H1 (cell line): ENCODE measurements at regions not wholly inside any gene's neighbourhood (a gene's known extent, or its start where the extent isn't known, plus 50 kb on each side); places are given as distances from the start of the nearest gene placed in this dataset.

Source experiments
- CTCF ChIA-PET: fragments of 300-600 bp; sonication (Branson Sonifier 250); formaldehyde crosslinking; loops from one replicate; lab custom pipeline; 2021; ENCODE audit not compliant: partially characterized antibody; lab: Charles Lee
- POLR2A ChIA-PET: fragments of 300-600 bp; sonication (Branson Sonifier 250); formaldehyde crosslinking; loops from one replicate; lab custom pipeline; 2021; ENCODE audit warnings: inconsistent platforms; ENCODE audit not compliant: partially characterized antibody; lab: Charles Lee
- DNase-seq, 2 experiments: peaks; one replicate each; pipeline versions ENCODE4 v3.0.0 to v3.0.0-alpha.2; 2010 to 2022; ENCODE audit warnings: low spot score in 2 of 2, low read depth in 1 of 2, mixed read lengths in 1 of 2
- FAIRE-seq: peaks from 2 replicates; lab custom pipeline; 2011; peaks lifted over from hg19 to GRCh38; lab: Jason Lieb, UNC
- H2AFZ ChIP-seq: 2 replicates; pipeline ENCODE4 v1.8.1; 2012; ENCODE audit warnings: low read length, inconsistent platforms
- H2AK5ac ChIP-seq: 2 replicates; pipeline ENCODE4 v1.6.1; 2013; ENCODE audit warnings: low read depth, low read length
- H2BK120ac ChIP-seq: replicated peaks from 2 replicates; pipeline ENCODE3; 2013; ENCODE audit warnings: low read depth, low read length, inconsistent platforms
- H2BK12ac ChIP-seq: 2 replicates; pipeline ENCODE4 v1.6.1; 2013; ENCODE audit warnings: low read depth, low read length
- H2BK15ac ChIP-seq: 2 replicates; pipeline ENCODE4 v1.6.1; 2013; ENCODE audit warnings: low read length
- H2BK20ac ChIP-seq: 2 replicates; pipeline ENCODE4 v1.6.1; 2013; ENCODE audit warnings: low read length
- H2BK5ac ChIP-seq: 2 replicates; pipeline ENCODE4 v1.6.1; 2013; ENCODE audit warnings: low read depth, low read length
- H3K14ac ChIP-seq: 2 replicates; pipeline ENCODE4 v1.6.1; 2013; ENCODE audit warnings: inconsistent platforms; ENCODE audit not compliant: insufficient read length
- H3K18ac ChIP-seq: 2 replicates; pipeline ENCODE4 v1.6.1; 2013; ENCODE audit warnings: low read length; ENCODE audit errors: extremely low read depth
- H3K23ac ChIP-seq: 2 replicates; pipeline ENCODE4 v1.6.1; 2013; ENCODE audit warnings: inconsistent platforms; ENCODE audit not compliant: insufficient read length
- H3K23me2 ChIP-seq: 2 replicates; pipeline ENCODE4 v1.6.1; 2013; ENCODE audit warnings: low read depth, low read length
- H3K27ac ChIP-seq: 2 replicates; pipeline ENCODE4 v1.6.1; 2011; ENCODE audit warnings: low read depth, low read length, inconsistent platforms
- H3K27me3 ChIP-seq, 4 experiments: replicated peaks in 1 of 4; 1 replicate in 1 of 4; 2 replicates in 3 of 4; pipeline versions ENCODE4 v1.6.1 to v1.8.1; 2011 to 2013; ENCODE audit warnings: low read length in 3 of 4, mild to moderate bottlenecking in 3 of 4, inconsistent platforms in 2 of 4, mixed read lengths in 2 of 4, moderate library complexity in 1 of 4; ENCODE audit not compliant: control insufficient read depth in 3 of 4, insufficient read depth in 3 of 4; ENCODE audit errors: extremely low read depth in 1 of 4
- H3K36me3 ChIP-seq, 4 experiments: 2 replicates each; pipeline versions ENCODE4 v1.6.1 to v1.8.1; 2011 to 2013; ENCODE audit warnings: mild to moderate bottlenecking in 4 of 4, low read length in 3 of 4, moderate library complexity in 2 of 4, control low read depth in 1 of 4, inconsistent platforms in 1 of 4; ENCODE audit not compliant: insufficient read depth in 4 of 4, control insufficient read depth in 2 of 4
- H3K4ac ChIP-seq: replicated peaks from 2 replicates; pipeline ENCODE3; 2013; ENCODE audit warnings: low read length, low read depth, mixed read lengths, inconsistent platforms; ENCODE audit not compliant: insufficient read length
- H3K4me1 ChIP-seq, 4 experiments: replicated peaks in 1 of 4; 1 replicate in 1 of 4; 2 replicates in 3 of 4; pipeline versions ENCODE4 v1.6.1 to v1.8.1; 2011 to 2013; ENCODE audit warnings: low read length in 3 of 4, inconsistent platforms in 2 of 4, mixed read lengths in 1 of 4; ENCODE audit not compliant: insufficient read depth in 4 of 4, control insufficient read depth in 3 of 4
- H3K4me2 ChIP-seq, 2 experiments: 2 replicates each; pipeline versions ENCODE4 v1.6.1 to v1.8.1; 2011 to 2013; ENCODE audit warnings: low read depth in 2 of 2, low read length in 2 of 2, control low read depth in 1 of 2, inconsistent platforms in 1 of 2, mild to moderate bottlenecking in 1 of 2; ENCODE audit not compliant: insufficient read depth in 1 of 2
- H3K4me3 ChIP-seq, 4 experiments: fragments of 200-600, 300-600 bp in 1 of 4; sonication (generic), shearing (Covaris generic), sonication (Bioruptor Twin) in 1 of 4; 2 replicates each; pipeline versions ENCODE4 v1.5.1 to v1.8.1; 2011 to 2016; ENCODE audit warnings: low read length in 4 of 4, low read depth in 3 of 4, control low read depth in 2 of 4, inconsistent platforms in 2 of 4, mild to moderate bottlenecking in 2 of 4, mixed read lengths in 1 of 4, moderate library complexity in 1 of 4; ENCODE audit not compliant: insufficient read depth in 2 of 4; ENCODE audit errors: extremely low read depth in 1 of 4
- H3K56ac ChIP-seq: replicated peaks from 2 replicates; pipeline ENCODE3; 2013; ENCODE audit warnings: low read depth, mild to moderate bottlenecking, mixed read lengths, low read length, inconsistent platforms; ENCODE audit not compliant: insufficient read length
- H3K79me1 ChIP-seq: 2 replicates; pipeline ENCODE4 v1.6.1; 2013; ENCODE audit warnings: low read depth, low read length, control low read depth
- H3K79me2 ChIP-seq, 2 experiments: 2 replicates each; pipeline versions ENCODE4 v1.6.1 to v1.8.1; 2012 to 2013; ENCODE audit warnings: low read length in 2 of 2, mild to moderate bottlenecking in 2 of 2, inconsistent platforms in 1 of 2; ENCODE audit not compliant: insufficient read depth in 2 of 2, control insufficient read depth in 1 of 2
- H3K9ac ChIP-seq, 4 experiments: replicated peaks in 1 of 4; 1 replicate in 1 of 4; 2 replicates in 3 of 4; pipeline versions ENCODE4 v1.6.1 to v1.8.1; 2011 to 2013; ENCODE audit warnings: low read depth in 3 of 4, low read length in 3 of 4, control low read depth in 2 of 4, mild to moderate bottlenecking in 2 of 4, moderate library complexity in 2 of 4, inconsistent platforms in 1 of 4; ENCODE audit errors: extremely low read depth in 1 of 4
- H3K9me3 ChIP-seq, 2 experiments: 2 replicates each; pipeline versions ENCODE4 v1.6.1 to v1.8.1; 2012 to 2013; ENCODE audit warnings: mild to moderate bottlenecking in 2 of 2, moderate library complexity in 2 of 2, control low read depth in 1 of 2, inconsistent platforms in 1 of 2, low read depth in 1 of 2, low read length in 1 of 2, mixed read lengths in 1 of 2; ENCODE audit not compliant: insufficient read depth in 2 of 2
- H4K20me1 ChIP-seq, 2 experiments: replicated peaks in 1 of 2; 2 replicates each; pipeline versions ENCODE3 to v1.8.1; 2011 to 2013; ENCODE audit warnings: inconsistent platforms in 2 of 2, low read length in 2 of 2, mild to moderate bottlenecking in 1 of 2; ENCODE audit not compliant: insufficient read depth in 2 of 2, control insufficient read depth in 1 of 2
- H4K5ac ChIP-seq: 2 replicates; pipeline ENCODE4 v1.6.1; 2013; ENCODE audit warnings: low read length, low read depth, mixed read lengths, inconsistent platforms; ENCODE audit not compliant: insufficient read length
- H4K8ac ChIP-seq: 2 replicates; pipeline ENCODE4 v1.8.0; 2013; ENCODE audit warnings: mild to moderate bottlenecking, moderate library complexity, low read length, inconsistent platforms; ENCODE audit not compliant: insufficient read depth; ENCODE audit errors: extremely low read depth
- H4K91ac ChIP-seq: replicated peaks from 2 replicates; pipeline ENCODE3; 2013; ENCODE audit warnings: low read length, mixed read lengths, inconsistent platforms; ENCODE audit not compliant: insufficient read length
- BCL11A ChIP-seq, 2 experiments: IDR thresholded peaks; one replicate each; pipeline ENCODE4 v1.6.1; 2011; ENCODE audit warnings: low read depth in 2 of 2, low read length in 2 of 2, mild to moderate bottlenecking in 2 of 2
- BRCA1 ChIP-seq: IDR thresholded peaks from 2 replicates; pipeline ENCODE4 v1.6.1; 2012; ENCODE audit warnings: low read depth, low read length, improper control_type of control experiment
- HDAC6 ChIP-seq: IDR thresholded peaks from one replicate; pipeline ENCODE4 v1.7.1; 2012; ENCODE audit warnings: low read depth, mild to moderate bottlenecking, inconsistent platforms, low read length, moderate library complexity
- KDM4A ChIP-seq: IDR thresholded peaks from one replicate; pipeline ENCODE4 v1.7.1; 2012; ENCODE audit warnings: low read depth, mild to moderate bottlenecking, moderate library complexity, low read length, inconsistent platforms; ENCODE audit not compliant: severe bottlenecking
- KDM5A ChIP-seq: fragments of 200-600 bp; IDR thresholded peaks from 2 replicates; pipeline ENCODE4 v1.7.1; 2012; ENCODE audit warnings: mild to moderate bottlenecking, low read length, inconsistent platforms, mixed read lengths
- NANOG ChIP-seq: IDR thresholded peaks from 2 replicates; pipeline ENCODE4 v1.6.1; 2011; ENCODE audit warnings: low read length, low read depth, mild to moderate bottlenecking, inconsistent platforms; ENCODE audit not compliant: insufficient read depth, poor library complexity, severe bottlenecking
- RAD21 ChIP-seq, 2 experiments: IDR thresholded peaks in 1 of 2; conservative IDR thresholded peaks in 1 of 2; 2 replicates each; pipeline ENCODE4 v1.6.1; 2011; ENCODE audit warnings: low read depth in 2 of 2, low read length in 2 of 2, improper control_type of control experiment in 1 of 2, inconsistent platforms in 1 of 2, mild to moderate bottlenecking in 1 of 2, moderate library complexity in 1 of 2
- SIX5 ChIP-seq: IDR thresholded peaks from 2 replicates; pipeline ENCODE4 v1.6.1; 2011; ENCODE audit warnings: mild to moderate bottlenecking, low read depth, low read length
- TAF1 ChIP-seq: IDR thresholded peaks from 2 replicates; pipeline ENCODE4 v1.6.1; 2011; ENCODE audit warnings: mild to moderate bottlenecking, low read depth, low read length
- TAF7 ChIP-seq: optimal IDR thresholded peaks from 2 replicates; pipeline ENCODE3; 2011; ENCODE audit warnings: low read depth, mild to moderate bottlenecking, inconsistent platforms, low read length, moderate library complexity, borderline replicate concordance
- TCF12 ChIP-seq: IDR thresholded peaks from 2 replicates; pipeline ENCODE4 v1.6.1; 2011; ENCODE audit warnings: low read depth, mild to moderate bottlenecking, low read length
- TEAD4 ChIP-seq: IDR thresholded peaks from 2 replicates; pipeline ENCODE4 v1.6.1; 2012; ENCODE audit warnings: low read depth, low read length, inconsistent platforms, mixed read lengths
- ZNF274 ChIP-seq: IDR thresholded peaks from 2 replicates; pipeline ENCODE4 v1.7.0; 2012; ENCODE audit warnings: low read length, borderline replicate concordance; ENCODE audit errors: extremely low read depth
- WGBS, 2 experiments: shearing (Covaris generic) in 1 of 2; methylation state at CpG; one replicate each; pipeline versions ENCODE4 v1.1.6 to v1.1.7; 2013 to 2015; ENCODE audit warnings: low lambda C conversion rate in 2 of 2, mixed read lengths in 2 of 2, inconsistent platforms in 1 of 2, low coverage in 1 of 2, missing lambda C conversion rate in 1 of 2; ENCODE audit not compliant: insufficient replicate concordance in 2 of 2, insufficient coverage in 1 of 2, insufficient read length in 1 of 2; ENCODE audit errors: extremely low coverage in 1 of 2, missing lambda C conversion rate in 1 of 2; 5-methylcytosine and 5-hydroxymethylcytosine counted together

DNA sequence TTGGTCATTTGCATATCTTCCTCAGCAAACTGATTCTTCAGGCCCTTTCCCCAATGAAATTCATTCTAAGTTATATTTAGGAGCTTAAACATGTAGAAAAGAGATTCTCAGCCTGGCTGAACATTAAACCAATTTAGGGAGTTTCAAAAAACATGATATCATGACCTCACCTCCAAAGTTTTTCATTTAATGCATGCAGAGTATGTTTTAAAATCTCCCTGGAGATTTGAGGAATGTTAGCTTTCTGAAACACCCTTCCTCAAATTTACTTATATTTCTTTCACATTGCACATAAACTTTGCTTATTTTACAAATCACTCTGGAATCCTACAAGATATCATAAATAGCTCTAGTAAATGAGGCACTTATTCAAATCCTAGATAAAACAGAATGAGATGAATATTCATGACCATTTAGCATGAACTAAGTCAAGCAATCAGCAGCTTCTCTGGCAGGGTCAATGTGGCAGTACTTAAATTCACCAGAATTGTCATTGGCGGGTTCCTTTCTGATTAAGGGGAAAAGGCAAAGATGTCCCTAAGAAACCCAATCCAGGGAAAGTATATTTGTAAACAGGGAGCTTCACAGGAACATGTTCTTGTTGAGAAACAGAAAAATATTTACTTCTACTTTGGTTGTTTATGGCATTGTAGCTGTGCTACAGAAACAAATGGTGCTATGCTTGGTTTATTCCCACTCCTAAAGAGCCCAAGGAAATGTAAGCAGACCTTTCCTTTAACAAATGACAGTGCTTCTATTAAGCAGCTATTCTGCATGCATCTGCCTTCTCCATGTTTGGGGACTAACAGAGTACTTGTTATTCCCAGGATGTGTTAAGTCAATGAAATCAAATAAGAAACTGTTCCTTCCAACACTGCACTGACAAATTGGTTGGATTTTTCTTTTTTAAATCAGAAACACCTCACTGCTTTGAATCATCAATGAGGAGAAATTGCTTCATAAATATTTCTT, 162.3 kb downstream of the C11orf87 start:
- Histone ChIP-seq H3K27ac (no peak overlapping the region), H2BK120ac (no peak overlapping the region), H3K23me2 (no peaks in the 10 kb centered on the region; the same call in 1 of the 2 replicates), H3K27me3 (no peaks in the 10 kb centered on the region), H3K4me1 (no peaks in the 10 kb centered on the region), H3K9ac (no peak overlapping the region), H3K23ac (no peak overlapping the region), H3K79me2 (no peaks in the 10 kb centered on the region), H2AFZ (no peak overlapping the region), H3K56ac (no peak overlapping the region), H2AK5ac (no peak overlapping the region), H2BK5ac (no peak overlapping the region), H3K18ac (no peak overlapping the region), H3K4me3 (no peak overlapping the region), H3K9me3 (no peaks in the 10 kb centered on the region), H4K5ac (no peak overlapping the region), H3K4ac (no peak overlapping the region), H4K20me1 (no peaks in the 10 kb centered on the region), H2BK20ac (no peak overlapping the region), H3K79me1 (no peaks in the 10 kb centered on the region), H2BK12ac (no peak overlapping the region), H3K4me2 (no peak overlapping the region), H4K8ac (no peak overlapping the region), H2BK15ac (no peak overlapping the region), H3K14ac (no peak overlapping the region), H3K36me3 (no peaks in the 10 kb centered on the region), H4K91ac (no peak overlapping the region)
- 86% methylated on average over 1 of the region's 1 CpG; no CpG with 5 or more reads in 1 of the 2 experiments for WGBS, 2 experiments
- POLR2A ChIA-PET: no interaction called here
- no peak for DNase-seq
- CTCF ChIA-PET: interaction anchor here (0.6 to 1.2 kb wide), 2 partner anchors 112 to 146 kb away, joined by 3 to 4 read pairs; no protein-coding TSS in a partner anchor
- FAIRE-seq: no peak
- TF ChIP-seq TCF12 (no peak), NANOG (no peak), BRCA1 (no peak), TEAD4 (no peak), TAF7 (no peak), BCL11A (IDR thresholded peaks at IDR 0.05; ENCODE audit: low read depth in 2 of 2, low read length in 2 of 2) (no peak), KDM4A (no peak), HDAC6 (no peak), KDM5A (no peak), TAF1 (no peak), ZNF274 (no peak), SIX5 (no peak), RAD21 (IDR thresholded peaks at IDR 0.05 in 1 of 2, conservative IDR thresholded peaks at IDR 0.05 in 1 of 2; ENCODE audit: low read depth in 2 of 2, low read length in 2 of 2) (no peak)
